ENCODE measurements at regions not wholly inside any gene's neighbourhood (a gene's known extent, or its start where the extent isn't known, plus 50 kb on each side); places are given as distances from the start of the nearest gene placed in this dataset.

DNA sequence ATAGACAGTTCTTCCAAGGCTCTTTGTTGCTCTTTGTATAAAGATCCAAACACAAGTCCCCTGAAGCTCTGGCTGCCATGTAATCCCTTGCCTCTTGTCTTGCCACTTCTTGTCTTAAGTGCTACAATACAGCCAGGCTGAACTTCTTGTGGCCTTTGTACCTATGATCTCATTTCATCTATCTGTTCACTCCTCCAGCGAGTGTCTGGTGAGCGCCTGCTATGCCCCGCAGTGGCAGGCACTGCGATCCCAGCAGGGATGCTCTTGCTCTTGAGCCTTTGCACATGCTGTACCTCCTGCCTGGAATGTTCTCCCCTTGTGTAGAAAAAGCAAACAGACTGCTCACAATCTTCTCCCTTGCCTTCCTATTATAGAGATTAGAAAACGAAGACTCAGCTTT, 81.9 kb upstream of the ADPGK start:
- TF ChIP-seq, protein P1, sequence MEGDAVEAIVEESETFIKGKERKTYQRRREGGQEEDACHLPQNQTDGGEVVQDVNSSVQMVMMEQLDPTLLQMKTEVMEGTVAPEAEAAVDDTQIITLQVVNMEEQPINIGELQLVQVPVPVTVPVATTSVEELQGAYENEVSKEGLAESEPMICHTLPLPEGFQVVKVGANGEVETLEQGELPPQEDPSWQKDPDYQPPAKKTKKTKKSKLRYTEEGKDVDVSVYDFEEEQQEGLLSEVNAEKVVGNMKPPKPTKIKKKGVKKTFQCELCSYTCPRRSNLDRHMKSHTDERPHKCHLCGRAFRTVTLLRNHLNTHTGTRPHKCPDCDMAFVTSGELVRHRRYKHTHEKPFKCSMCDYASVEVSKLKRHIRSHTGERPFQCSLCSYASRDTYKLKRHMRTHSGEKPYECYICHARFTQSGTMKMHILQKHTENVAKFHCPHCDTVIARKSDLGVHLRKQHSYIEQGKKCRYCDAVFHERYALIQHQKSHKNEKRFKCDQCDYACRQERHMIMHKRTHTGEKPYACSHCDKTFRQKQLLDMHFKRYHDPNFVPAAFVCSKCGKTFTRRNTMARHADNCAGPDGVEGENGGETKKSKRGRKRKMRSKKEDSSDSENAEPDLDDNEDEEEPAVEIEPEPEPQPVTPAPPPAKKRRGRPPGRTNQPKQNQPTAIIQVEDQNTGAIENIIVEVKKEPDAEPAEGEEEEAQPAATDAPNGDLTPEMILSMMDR (IDR thresholded peaks at IDR 0.05): no peak
- no peak for TF ChIP-seq POLR2AphosphoS5 (IDR thresholded peaks at IDR 0.05)
- no peak for TF ChIP-seq POLR2A (IDR thresholded peaks at IDR 0.05; ENCODE audit: low read depth)
- no peak for TF ChIP-seq EP300 (IDR thresholded peaks at IDR 0.05)
